ENCODE measurements at regions not wholly inside any gene's neighbourhood (a gene's known extent, or its start where the extent isn't known, plus 50 kb on each side); places are given as distances from the start of the nearest gene placed in this dataset.
"Not testable (repeated sequence)": the region's sequence is repeated elsewhere in the genome, so short reads cannot be mapped to it uniquely, and the experiment has no call there.

GRCh38 chr13:67438465-67438864 lies 208.3 kb upstream of the PCDH9 start:
- ATAC-seq: no peak
- no peaks in the 10 kb centered on the region for H3K36me3 Mint-ChIP-seq (ENCODE audit: low read depth)
- no peaks in the 10 kb centered on the region for H3K4me1 Mint-ChIP-seq (ENCODE audit: low read depth)
- ChIA-PET CTCF (no interaction called here), POLR2A (no interaction called here)
- no peak overlapping the region for H3K27ac Mint-ChIP-seq
- no peaks in the 10 kb centered on the region for H3K27me3 Mint-ChIP-seq (ENCODE audit: low read depth)
- H3K4me3 Mint-ChIP-seq: no peak overlapping the region
- H3K9me3 Mint-ChIP-seq (ENCODE audit: insufficient read depth): no peaks in the 10 kb centered on the region
- no peak for DNase-seq

- ATAC-seq: no peak
- Mint-ChIP-seq H3K36me3 (ENCODE audit: low read depth) (no peaks in the 10 kb centered on the region), H3K4me1 (ENCODE audit: low read depth) (no peaks in the 10 kb centered on the region), H3K4me3 (no peak overlapping the region), H3K27ac (no peak overlapping the region), H3K27me3 (ENCODE audit: low read depth) (no peaks in the 10 kb centered on the region), H3K9me3 (ENCODE audit: insufficient read depth) (no peaks in the 10 kb centered on the region)
- DNase-seq: no peak
- ChIA-PET POLR2A (no interaction called here), CTCF (no interaction called here)
Measured at GRCh38 chr13:67437244-67437643, 207.1 kb upstream of the PCDH9 start.

- DNase-seq (no peak), ATAC-seq (no peak)
- H3K27ac Mint-ChIP-seq: no peak overlapping the region
- ChIA-PET POLR2A (no interaction called here), CTCF (no interaction called here)
- no peak overlapping the region for H3K4me3 Mint-ChIP-seq
- H3K36me3 Mint-ChIP-seq (ENCODE audit: low read depth): no peaks in the 10 kb centered on the region
- no peaks in the 10 kb centered on the region for H3K27me3 Mint-ChIP-seq (ENCODE audit: low read depth)
- H3K4me1 Mint-ChIP-seq (ENCODE audit: low read depth): no peaks in the 10 kb centered on the region
- no peaks in the 10 kb centered on the region for H3K9me3 Mint-ChIP-seq (ENCODE audit: insufficient read depth)
Measured at GRCh38 chr13:67421475-67421874, 191.3 kb upstream of the PCDH9 start.

- no peaks in the 10 kb centered on the region for H3K36me3 Mint-ChIP-seq (ENCODE audit: low read depth)
- ChIA-PET CTCF (no interaction called here), POLR2A (no interaction called here)
- no peaks in the 10 kb centered on the region for H3K9me3 Mint-ChIP-seq (ENCODE audit: insufficient read depth)
- ATAC-seq: no peak
- no peak for DNase-seq
- H3K27ac Mint-ChIP-seq: no peak overlapping the region
- no peaks in the 10 kb centered on the region for H3K27me3 Mint-ChIP-seq (ENCODE audit: low read depth)
- H3K4me3 Mint-ChIP-seq: no peak overlapping the region
- H3K4me1 Mint-ChIP-seq (ENCODE audit: low read depth): no peaks in the 10 kb centered on the region
Measured at GRCh38 chr13:67416047-67416925, 186.2 kb upstream of the PCDH9 start.

- DNase-seq: no peak
- Mint-ChIP-seq H3K9me3 (ENCODE audit: insufficient read depth) (no peaks in the 10 kb centered on the region), H3K4me3 (no peak overlapping the region), H3K4me1 (ENCODE audit: low read depth) (no peaks in the 10 kb centered on the region), H3K36me3 (ENCODE audit: low read depth) (no peaks in the 10 kb centered on the region), H3K27ac (no peak overlapping the region), H3K27me3 (ENCODE audit: low read depth) (no peaks in the 10 kb centered on the region)
- ChIA-PET POLR2A (no interaction called here), CTCF (no interaction called here)
- ATAC-seq: no peak
Measured at GRCh38 chr13:67410645-67411044, 180.5 kb upstream of the PCDH9 start.

- Mint-ChIP-seq H3K36me3 (ENCODE audit: low read depth) (no peaks in the 10 kb centered on the region), H3K27ac (no peak overlapping the region), H3K27me3 (ENCODE audit: low read depth) (no peaks in the 10 kb centered on the region), H3K4me3 (no peak overlapping the region), H3K4me1 (ENCODE audit: low read depth) (no peaks in the 10 kb centered on the region), H3K9me3 (ENCODE audit: insufficient read depth) (no peaks in the 10 kb centered on the region)
- ATAC-seq: no peak
- no peak for DNase-seq
- CTCF ChIA-PET: no interaction called here
- POLR2A ChIA-PET: no interaction called here
Measured at GRCh38 chr13:67408798-67409197, 178.7 kb upstream of the PCDH9 start.

GRCh38 chr13:67402546-67402945 lies 172.4 kb upstream of the PCDH9 start:
- H3K27ac Mint-ChIP-seq: no peak overlapping the region
- ChIA-PET CTCF (no interaction called here), POLR2A (no interaction called here)
- H3K4me1 Mint-ChIP-seq (ENCODE audit: low read depth): no peaks in the 10 kb centered on the region
- H3K4me3 Mint-ChIP-seq: no peak overlapping the region
- ATAC-seq (no peak), DNase-seq (no peak)
- H3K27me3 Mint-ChIP-seq (ENCODE audit: low read depth): no peaks in the 10 kb centered on the region
- H3K9me3 Mint-ChIP-seq (ENCODE audit: insufficient read depth): peaks cover 14% of the 10 kb centered on the region
- no peaks in the 10 kb centered on the region for H3K36me3 Mint-ChIP-seq (ENCODE audit: low read depth)

- no peak for ATAC-seq
- no peaks in the 10 kb centered on the region for H3K27me3 Mint-ChIP-seq (ENCODE audit: low read depth)
- H3K36me3 Mint-ChIP-seq (ENCODE audit: low read depth): no peaks in the 10 kb centered on the region
- H3K4me3 Mint-ChIP-seq: no peak overlapping the region
- H3K27ac Mint-ChIP-seq: no peak overlapping the region
- CTCF ChIA-PET: no interaction called here
- no peak for DNase-seq
- H3K4me1 Mint-ChIP-seq (ENCODE audit: low read depth): no peaks in the 10 kb centered on the region
- H3K9me3 Mint-ChIP-seq (ENCODE audit: insufficient read depth): peaks cover 11% of the 10 kb centered on the region
- POLR2A ChIA-PET: no interaction called here
Measured at GRCh38 chr13:67395577-67395976, 165.4 kb upstream of the PCDH9 start.

- DNase-seq (no peak), ATAC-seq (no peak)
- Mint-ChIP-seq H3K27ac (no peak overlapping the region), H3K4me3 (no peak overlapping the region), H3K36me3 (ENCODE audit: low read depth) (no peaks in the 10 kb centered on the region), H3K4me1 (ENCODE audit: low read depth) (no peaks in the 10 kb centered on the region), H3K27me3 (ENCODE audit: low read depth) (no peaks in the 10 kb centered on the region), H3K9me3 (ENCODE audit: insufficient read depth) (no peaks in the 10 kb centered on the region)
- ChIA-PET POLR2A (no interaction called here), CTCF (no interaction called here)
Measured at GRCh38 chr13:67392014-67392413, 161.9 kb upstream of the PCDH9 start.

- no peak overlapping the region for H3K4me3 Mint-ChIP-seq
- no peaks in the 10 kb centered on the region for H3K27me3 Mint-ChIP-seq (ENCODE audit: low read depth)
- no peak overlapping the region for H3K27ac Mint-ChIP-seq
- no peak for DNase-seq
- POLR2A ChIA-PET: no interaction called here
- no peak for ATAC-seq
- CTCF ChIA-PET: no interaction called here
- no peaks in the 10 kb centered on the region for H3K4me1 Mint-ChIP-seq (ENCODE audit: low read depth)
- H3K36me3 Mint-ChIP-seq (ENCODE audit: low read depth): no peaks in the 10 kb centered on the region
- H3K9me3 Mint-ChIP-seq (ENCODE audit: insufficient read depth): no peaks in the 10 kb centered on the region
Measured at GRCh38 chr13:67390462-67391086, 160.4 kb upstream of the PCDH9 start.

- no peak overlapping the region for H3K27ac Mint-ChIP-seq
- H3K27me3 Mint-ChIP-seq (ENCODE audit: low read depth): no peaks in the 10 kb centered on the region
- H3K36me3 Mint-ChIP-seq (ENCODE audit: low read depth): no peaks in the 10 kb centered on the region
- CTCF ChIA-PET: no interaction called here
- POLR2A ChIA-PET: no interaction called here
- ATAC-seq: no peak
- DNase-seq: no peak
- no peak overlapping the region for H3K4me3 Mint-ChIP-seq
- H3K9me3 Mint-ChIP-seq (ENCODE audit: insufficient read depth): no peaks in the 10 kb centered on the region
- H3K4me1 Mint-ChIP-seq (ENCODE audit: low read depth): no peaks in the 10 kb centered on the region
Measured at GRCh38 chr13:67389171-67389570, 159.0 kb upstream of the PCDH9 start.

- DNase-seq; ATAC-seq; H3K27ac Mint-ChIP-seq; H3K4me3 Mint-ChIP-seq; H3K36me3 Mint-ChIP-seq (ENCODE audit: low read depth); H3K4me1 Mint-ChIP-seq (ENCODE audit: low read depth); H3K27me3 Mint-ChIP-seq (ENCODE audit: low read depth); CTCF ChIA-PET; H3K9me3 Mint-ChIP-seq (ENCODE audit: insufficient read depth); POLR2A ChIA-PET: not testable (repeated sequence)
Measured at GRCh38 chr13:67383109-67383757, 153.1 kb upstream of the PCDH9 start.
